ENCODE measurements at regions not wholly inside any gene's neighbourhood (a gene's known extent, or its start where the extent isn't known, plus 50 kb on each side); places are given as distances from the start of the nearest gene placed in this dataset.

DNA sequence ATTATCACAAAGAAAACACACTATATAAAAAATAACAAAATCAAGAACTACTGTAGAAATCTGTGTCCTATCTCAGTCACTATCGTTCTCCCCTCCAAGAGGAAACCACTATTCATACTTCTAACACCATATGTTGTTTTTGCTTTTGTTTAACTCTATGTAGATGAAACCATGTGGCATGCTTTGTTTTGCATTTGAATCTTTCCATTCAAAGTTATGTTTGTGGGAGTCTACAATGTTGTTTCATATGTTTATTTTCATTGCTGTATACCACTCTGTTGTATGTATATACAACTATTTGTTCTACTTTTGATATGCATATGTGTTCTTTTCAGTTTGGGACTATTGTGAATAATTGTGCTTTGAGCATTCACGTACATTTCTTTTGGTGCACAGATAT lies 116.1 kb downstream of the PABPC4L start:
- TF ChIP-seq ZNF174 (tag by site-specific recombination; IDR thresholded peaks at IDR 0.05) (no peak), ZNF146 (tag by site-specific recombination; IDR thresholded peaks at IDR 0.05) (no peak), ZNF391 (tag by site-specific recombination; IDR thresholded peaks at IDR 0.05; ENCODE audit: borderline replicate concordance, low read depth) (no peak)
- TF ChIP-seq, protein P1, sequence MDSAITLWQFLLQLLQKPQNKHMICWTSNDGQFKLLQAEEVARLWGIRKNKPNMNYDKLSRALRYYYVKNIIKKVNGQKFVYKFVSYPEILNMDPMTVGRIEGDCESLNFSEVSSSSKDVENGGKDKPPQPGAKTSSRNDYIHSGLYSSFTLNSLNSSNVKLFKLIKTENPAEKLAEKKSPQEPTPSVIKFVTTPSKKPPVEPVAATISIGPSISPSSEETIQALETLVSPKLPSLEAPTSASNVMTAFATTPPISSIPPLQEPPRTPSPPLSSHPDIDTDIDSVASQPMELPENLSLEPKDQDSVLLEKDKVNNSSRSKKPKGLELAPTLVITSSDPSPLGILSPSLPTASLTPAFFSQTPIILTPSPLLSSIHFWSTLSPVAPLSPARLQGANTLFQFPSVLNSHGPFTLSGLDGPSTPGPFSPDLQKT (IDR thresholded peaks at IDR 0.05; ENCODE audit: borderline replicate concordance, low read depth, low read length): no peak
- TF ChIP-seq, protein P2, sequence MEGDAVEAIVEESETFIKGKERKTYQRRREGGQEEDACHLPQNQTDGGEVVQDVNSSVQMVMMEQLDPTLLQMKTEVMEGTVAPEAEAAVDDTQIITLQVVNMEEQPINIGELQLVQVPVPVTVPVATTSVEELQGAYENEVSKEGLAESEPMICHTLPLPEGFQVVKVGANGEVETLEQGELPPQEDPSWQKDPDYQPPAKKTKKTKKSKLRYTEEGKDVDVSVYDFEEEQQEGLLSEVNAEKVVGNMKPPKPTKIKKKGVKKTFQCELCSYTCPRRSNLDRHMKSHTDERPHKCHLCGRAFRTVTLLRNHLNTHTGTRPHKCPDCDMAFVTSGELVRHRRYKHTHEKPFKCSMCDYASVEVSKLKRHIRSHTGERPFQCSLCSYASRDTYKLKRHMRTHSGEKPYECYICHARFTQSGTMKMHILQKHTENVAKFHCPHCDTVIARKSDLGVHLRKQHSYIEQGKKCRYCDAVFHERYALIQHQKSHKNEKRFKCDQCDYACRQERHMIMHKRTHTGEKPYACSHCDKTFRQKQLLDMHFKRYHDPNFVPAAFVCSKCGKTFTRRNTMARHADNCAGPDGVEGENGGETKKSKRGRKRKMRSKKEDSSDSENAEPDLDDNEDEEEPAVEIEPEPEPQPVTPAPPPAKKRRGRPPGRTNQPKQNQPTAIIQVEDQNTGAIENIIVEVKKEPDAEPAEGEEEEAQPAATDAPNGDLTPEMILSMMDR (tag by site-specific recombination; IDR thresholded peaks at IDR 0.05): no peak
